ENCODE measurements at regions not wholly inside any gene's neighbourhood (a gene's known extent, or its start where the extent isn't known, plus 50 kb on each side); places are given as distances from the start of the nearest gene placed in this dataset.

GRCh38 chr17:70609566-70609965 lies 440.2 kb downstream of the KCNJ2 start:
- Histone ChIP-seq H3K4me1 (no peaks in the 10 kb centered on the region), H3K4me3 (no peak overlapping the region), H3K9me3 (no peaks in the 10 kb centered on the region), H3K27me3 (no peaks in the 10 kb centered on the region), H3K36me3 (no peaks in the 10 kb centered on the region), H3K27ac (replicated peaks in 1 of 4) (no peak overlapping the region)
- DNase-seq (ENCODE audit: extremely low spot score): no peak
- TF ChIP-seq EP300 (IDR thresholded peaks at IDR 0.05) (no peak), POLR2AphosphoS5 (IDR thresholded peaks at IDR 0.05) (no peak), POLR2A (IDR thresholded peaks at IDR 0.05; ENCODE audit: low read depth) (no peak), CTCF (IDR thresholded peaks at IDR 0.05) (no peak)
- intact Hi-C loops (cut with DNase I): no loop called here
- 79% methylated on average over 1 of the region's 1 CpG for WGBS

GRCh38 chr17:70610161-70610560 lies 440.8 kb downstream of the KCNJ2 start:
- H3K9me3 ChIP-seq: no peaks in the 10 kb centered on the region
- H3K36me3 ChIP-seq: no peaks in the 10 kb centered on the region
- DNase-seq (ENCODE audit: extremely low spot score): no peak
- no peak overlapping the region for H3K27ac ChIP-seq (replicated peaks in 1 of 4)
- intact Hi-C loops (cut with DNase I): no loop called here
- WGBS: 94% methylated on average over 5 of the region's 5 CpGs
- no peaks in the 10 kb centered on the region for H3K27me3 ChIP-seq
- no peaks in the 10 kb centered on the region for H3K4me1 ChIP-seq
- TF ChIP-seq POLR2AphosphoS5 (IDR thresholded peaks at IDR 0.05) (no peak), POLR2A (IDR thresholded peaks at IDR 0.05; ENCODE audit: low read depth) (no peak), EP300 (IDR thresholded peaks at IDR 0.05) (no peak), CTCF (IDR thresholded peaks at IDR 0.05) (no peak)
- no peak overlapping the region for H3K4me3 ChIP-seq

GRCh38 chr17:70613681-70614080 lies 444.3 kb downstream of the KCNJ2 start:
- no peaks in the 10 kb centered on the region for H3K27me3 ChIP-seq
- H3K4me1 ChIP-seq: no peaks in the 10 kb centered on the region
- DNase-seq (ENCODE audit: extremely low spot score): no peak
- WGBS: 74% methylated on average over 1 of the region's 1 CpG
- no peaks in the 10 kb centered on the region for H3K36me3 ChIP-seq
- no peaks in the 10 kb centered on the region for H3K9me3 ChIP-seq
- H3K27ac ChIP-seq (replicated peaks in 1 of 4): no peak overlapping the region
- intact Hi-C loops (cut with DNase I): no loop called here
- TF ChIP-seq CTCF (IDR thresholded peaks at IDR 0.05) (no peak), EP300 (IDR thresholded peaks at IDR 0.05) (no peak), POLR2AphosphoS5 (IDR thresholded peaks at IDR 0.05) (no peak), POLR2A (IDR thresholded peaks at IDR 0.05; ENCODE audit: low read depth) (no peak)
- no peak overlapping the region for H3K4me3 ChIP-seq

GRCh38 chr17:70615831-70616230 lies 446.5 kb downstream of the KCNJ2 start:
- Histone ChIP-seq H3K27me3 (no peaks in the 10 kb centered on the region), H3K36me3 (no peaks in the 10 kb centered on the region), H3K4me3 (no peak overlapping the region), H3K4me1 (no peaks in the 10 kb centered on the region), H3K27ac (replicated peaks in 1 of 4) (no peak overlapping the region), H3K9me3 (no peaks in the 10 kb centered on the region)
- no peak for TF ChIP-seq CTCF (IDR thresholded peaks at IDR 0.05)
- intact Hi-C loops (cut with DNase I): no loop called here
- no peak for DNase-seq (ENCODE audit: extremely low spot score)
- 93% methylated on average over 2 of the region's 2 CpGs for WGBS

- H3K4me1 ChIP-seq: peaks cover 0 to 6% (median 4%) of the 10 kb centered on the region in 4 donors
- TF ChIP-seq EP300 (IDR thresholded peaks at IDR 0.05): no peak
- no peak for TF ChIP-seq CTCF (IDR thresholded peaks at IDR 0.05)
- TF ChIP-seq POLR2AphosphoS5 (IDR thresholded peaks at IDR 0.05): no peak
- TF ChIP-seq POLR2A (IDR thresholded peaks at IDR 0.05; ENCODE audit: low read depth): no peak
- H3K27ac ChIP-seq (replicated peaks in 1 of 4): no peak overlapping the region
- H3K4me3 ChIP-seq: no peak overlapping the region
- no peak for DNase-seq (ENCODE audit: extremely low spot score)
- 69% methylated on average over 4 of the region's 4 CpGs for whole genome bisulfite sequencing
- H3K27me3 ChIP-seq: no peaks in the 10 kb centered on the region
- H3K36me3 ChIP-seq: no peaks in the 10 kb centered on the region
- intact Hi-C loops (cut with DNase I): no loop called here
- no peaks in the 10 kb centered on the region for H3K9me3 ChIP-seq
These were observed 449.3 kb downstream of the KCNJ2 start for GRCh38 chr17:70618641-70619040.
